SKM-1 treated with dmso at 0.1 percent for 144 hours (cell line): ENCODE measurements at regions not wholly inside any gene's neighbourhood (a gene's known extent, or its start where the extent isn't known, plus 50 kb on each side); places are given as distances from the start of the nearest gene placed in this dataset.

ENCODE experiments used
- DNase-seq: peaks from one replicate; lab custom pipeline; 2025; ENCODE audit not compliant: unreplicated experiment; lab: John Stamatoyannopoulos, UW

DNA sequence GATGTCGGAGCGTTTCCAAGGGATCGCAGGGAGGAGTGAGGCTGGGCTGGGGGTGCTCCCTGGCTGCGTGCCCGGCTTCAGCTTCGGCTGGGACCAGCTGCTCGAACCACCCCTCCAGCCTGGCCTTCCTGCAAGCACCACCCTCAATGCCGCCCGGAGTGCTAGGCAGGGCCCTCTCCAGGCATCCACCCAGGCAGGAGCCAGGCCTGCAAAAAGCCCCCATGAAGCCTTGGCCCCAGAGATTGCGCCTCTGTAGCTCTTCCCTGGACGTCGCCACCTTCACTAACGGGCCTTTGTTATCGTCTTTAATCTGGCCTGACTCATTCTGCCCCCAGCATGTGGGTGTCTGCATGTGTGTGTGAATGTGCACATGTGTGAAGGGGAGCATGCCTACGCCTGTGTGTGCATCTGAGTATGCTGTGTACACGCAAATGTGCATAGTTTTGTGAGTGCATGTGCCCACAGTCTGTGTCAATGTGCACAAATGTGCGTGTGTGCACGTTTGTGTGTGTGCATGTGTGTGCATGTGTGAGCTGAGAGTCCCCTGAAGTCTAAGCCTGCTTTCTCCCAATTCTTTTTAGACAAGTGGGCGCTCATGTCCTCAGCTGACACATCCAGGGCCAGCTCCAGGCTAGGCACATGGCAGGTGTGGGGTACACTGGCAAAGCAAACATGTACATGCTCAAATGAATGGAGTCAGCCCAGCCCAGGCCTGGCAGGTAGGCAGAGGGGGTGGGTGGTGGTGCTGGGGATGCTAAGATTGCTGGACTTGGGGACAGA lies 195.4 kb upstream of the C14orf180 start:
- DNase-seq: no peak

DNA sequence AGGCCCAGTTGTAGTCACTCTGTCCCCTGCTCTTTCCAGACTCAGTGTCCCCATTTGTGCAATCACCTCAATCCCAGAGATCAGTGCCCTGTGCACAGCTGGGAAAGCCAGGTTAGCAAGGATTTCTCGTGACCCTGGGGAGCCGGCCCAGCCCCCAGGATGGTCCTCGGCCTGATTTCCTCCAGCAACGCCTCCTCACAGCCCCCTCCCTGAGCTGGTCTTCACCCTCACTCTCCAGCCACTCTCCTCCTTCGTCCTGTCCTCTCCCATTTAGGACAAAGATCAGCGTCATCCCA lies 194.8 kb upstream of the C14orf180 start:
- no peak for DNase-seq

DNA sequence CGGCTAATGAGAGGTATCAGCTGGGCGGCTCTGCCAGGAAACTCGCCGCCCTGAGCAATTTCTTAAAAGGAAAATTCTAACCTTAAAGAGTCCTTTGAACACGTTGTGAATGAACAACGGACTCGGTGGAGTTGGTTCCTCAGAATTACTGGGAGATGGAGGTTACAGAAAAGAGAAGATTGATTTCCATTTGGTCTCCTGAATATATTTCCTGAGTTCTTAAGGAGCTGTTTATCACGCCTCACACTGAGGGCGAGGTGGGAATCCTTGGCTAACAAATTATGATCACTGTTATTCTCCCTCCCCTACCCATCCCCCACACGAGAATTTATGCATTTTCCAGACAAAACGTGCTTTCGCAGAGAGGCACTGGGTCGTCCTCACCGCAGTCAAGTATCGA lies 194.5 kb upstream of the C14orf180 start:
- no peak for DNase-seq

DNA sequence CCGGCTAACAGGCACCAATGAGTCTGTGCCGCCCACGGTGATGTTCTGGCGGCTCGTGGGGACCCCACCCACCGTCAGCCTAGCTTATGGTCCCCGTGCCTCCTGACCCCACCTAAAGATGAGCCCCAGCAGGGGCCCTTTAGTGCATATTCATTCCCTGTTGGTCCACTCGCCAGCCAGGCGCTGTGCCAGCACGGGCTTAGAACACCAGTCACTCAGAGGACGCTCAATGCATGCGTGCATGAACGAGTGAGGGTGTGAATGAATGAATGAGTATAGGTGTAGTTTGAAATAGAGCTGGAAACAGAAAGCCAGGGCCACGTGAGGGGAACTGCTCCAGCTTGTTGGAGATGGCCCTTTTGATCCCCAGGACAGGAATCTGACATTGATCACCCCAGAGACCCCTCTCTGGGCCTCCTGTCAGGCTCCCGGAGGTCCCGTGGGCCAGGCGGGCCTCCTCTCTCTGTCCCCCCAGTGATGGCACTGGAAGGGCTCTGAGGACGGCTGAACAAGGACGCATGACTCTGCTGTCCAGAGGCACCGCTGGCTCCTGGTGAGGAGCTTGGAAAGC lies 193.9 kb upstream of the C14orf180 start:
- no peak for DNase-seq

DNA sequence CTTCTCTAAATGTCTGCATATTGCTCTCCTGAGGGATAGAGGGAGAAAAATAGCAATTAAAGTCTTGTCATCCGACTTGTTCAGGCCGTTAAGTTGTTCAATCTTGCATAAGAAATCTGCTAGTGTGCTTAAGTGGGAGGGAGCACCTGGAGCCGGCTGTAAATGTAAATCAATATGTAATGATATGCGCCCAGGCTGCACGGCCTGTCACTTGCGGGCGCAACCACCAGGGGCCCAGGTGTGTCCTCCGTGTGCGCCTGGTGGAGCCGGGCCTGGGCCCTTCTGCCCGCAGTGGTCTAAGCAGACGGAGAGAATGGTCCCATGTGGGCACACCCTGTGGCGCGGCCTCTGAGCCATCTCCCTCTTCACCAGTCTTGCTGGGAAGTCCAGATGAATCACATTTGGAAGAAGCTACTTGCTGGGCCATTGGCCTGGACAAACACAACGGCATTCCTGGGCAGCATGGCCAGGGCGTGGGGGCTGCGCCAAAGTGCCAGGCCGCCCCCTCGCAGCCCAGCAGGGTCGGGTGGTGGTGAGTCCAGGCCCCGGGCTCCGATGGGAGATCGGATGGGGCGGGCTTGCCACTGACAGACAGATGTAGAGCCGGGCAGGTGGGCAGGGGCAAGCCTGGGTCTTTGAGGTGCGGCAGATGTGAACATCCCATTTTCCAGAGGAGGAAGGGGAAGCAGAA lies 193.3 kb upstream of the C14orf180 start:
- no peak for DNase-seq

DNA sequence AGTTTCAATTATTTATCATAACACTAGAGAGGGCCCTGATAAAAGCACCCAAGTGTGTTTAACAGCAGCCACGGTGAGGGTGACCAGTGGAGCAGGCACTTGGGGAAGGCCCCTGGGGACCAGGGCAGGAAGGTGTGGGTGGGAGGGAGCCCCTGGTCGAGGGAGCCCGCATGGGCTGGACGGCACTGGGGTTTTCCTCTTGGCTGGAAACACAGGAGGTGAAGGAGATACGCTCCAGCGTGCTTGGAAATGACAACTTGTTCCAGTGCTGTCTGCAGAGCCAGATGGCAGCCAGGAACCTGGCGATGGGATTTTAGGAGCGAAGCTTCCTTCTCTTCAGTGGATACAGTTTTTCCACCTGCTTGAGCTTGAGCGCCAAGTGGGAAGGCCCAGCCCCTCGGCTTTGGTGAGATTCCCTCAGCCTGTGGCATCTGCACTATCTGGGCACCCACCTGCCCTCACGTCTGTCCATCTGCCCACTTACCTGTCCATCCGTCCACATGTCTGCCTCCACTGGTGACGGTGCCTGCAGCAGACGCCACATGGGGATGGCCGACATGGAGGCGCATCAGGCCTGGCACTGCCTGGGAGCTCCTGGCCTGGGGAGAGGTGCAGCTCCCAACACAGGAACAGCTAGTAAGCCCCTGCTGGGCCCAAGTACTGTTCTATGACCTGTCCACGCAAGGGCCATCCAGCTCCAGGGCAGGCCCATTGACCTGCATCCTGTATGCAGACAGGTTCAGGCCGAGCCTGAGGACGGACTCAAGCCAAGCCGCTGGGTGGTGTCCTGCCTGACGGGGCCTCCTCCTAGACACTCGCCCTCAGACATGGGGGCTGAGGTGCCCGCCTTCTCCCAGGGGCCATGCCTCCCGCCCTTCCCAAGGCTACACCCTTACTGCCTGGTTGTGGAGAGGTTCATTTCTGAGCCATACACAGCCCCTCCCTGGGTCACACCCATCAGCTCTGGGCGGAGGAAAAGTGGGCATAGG lies 192.2 kb upstream of the C14orf180 start:
- DNase-seq: no peak

DNA sequence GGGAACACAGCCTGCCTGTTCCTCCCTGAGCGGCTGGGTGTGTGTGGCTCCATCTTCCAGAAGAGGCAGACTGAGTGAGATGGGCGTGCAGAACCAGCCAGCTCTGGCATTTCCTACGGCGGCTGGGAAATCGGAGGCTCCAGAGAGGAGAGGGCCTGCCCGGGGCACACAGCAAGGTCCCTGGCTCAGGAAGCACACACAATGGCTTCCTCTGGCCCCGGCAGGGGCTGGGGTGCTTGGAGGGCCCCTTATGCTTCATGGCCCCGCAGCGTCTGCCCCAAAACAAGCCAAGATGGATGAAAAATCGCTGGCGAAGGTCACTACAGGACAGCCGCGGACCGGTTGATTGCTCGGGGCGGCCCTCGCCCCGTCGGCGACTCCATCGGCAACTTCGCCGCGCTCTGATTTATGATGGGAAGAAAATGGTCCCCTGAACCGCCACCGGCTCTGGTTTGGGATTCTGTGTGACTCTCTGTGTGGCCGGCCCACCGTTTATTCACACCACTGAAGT lies 191.5 kb upstream of the C14orf180 start:
- DNase-seq: no peak

DNA sequence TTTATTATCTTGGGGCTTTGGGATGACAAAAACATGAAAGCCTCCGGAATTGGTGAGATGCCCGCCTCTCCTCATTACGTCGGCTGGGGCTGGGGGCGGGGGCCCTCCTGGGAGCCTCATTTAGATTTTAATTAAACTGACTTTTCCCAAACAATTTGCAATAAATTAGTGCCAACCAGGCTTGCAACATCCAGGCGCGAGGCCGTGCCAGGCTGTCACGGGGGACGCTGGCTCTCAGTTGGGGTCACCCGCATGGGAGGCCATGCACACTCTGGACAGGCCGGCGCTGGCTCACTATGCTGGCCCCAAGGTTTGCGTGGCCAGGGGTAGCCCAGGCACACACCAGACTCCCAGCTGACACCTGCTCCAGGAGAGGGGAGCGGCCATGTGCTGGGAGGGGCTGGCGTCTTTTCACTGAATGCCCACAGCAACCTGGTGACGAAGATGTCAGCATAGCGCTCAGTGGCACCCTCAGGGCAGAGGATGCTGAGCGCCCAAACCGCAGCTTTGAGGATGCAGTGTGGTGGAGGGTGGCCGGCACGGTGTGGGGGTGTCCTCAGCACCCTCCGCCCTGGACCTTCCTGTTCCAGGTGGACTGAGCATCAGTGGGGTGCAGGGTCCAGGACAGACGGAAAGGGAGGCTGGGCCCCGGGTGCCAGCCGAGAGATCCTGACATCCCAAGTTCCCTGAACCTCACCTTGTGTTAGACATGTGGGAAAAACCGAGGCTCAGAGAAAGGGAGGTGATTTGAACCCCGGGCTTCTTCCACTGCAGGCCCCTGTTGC lies 190.8 kb upstream of the C14orf180 start:
- no peak for DNase-seq

DNA sequence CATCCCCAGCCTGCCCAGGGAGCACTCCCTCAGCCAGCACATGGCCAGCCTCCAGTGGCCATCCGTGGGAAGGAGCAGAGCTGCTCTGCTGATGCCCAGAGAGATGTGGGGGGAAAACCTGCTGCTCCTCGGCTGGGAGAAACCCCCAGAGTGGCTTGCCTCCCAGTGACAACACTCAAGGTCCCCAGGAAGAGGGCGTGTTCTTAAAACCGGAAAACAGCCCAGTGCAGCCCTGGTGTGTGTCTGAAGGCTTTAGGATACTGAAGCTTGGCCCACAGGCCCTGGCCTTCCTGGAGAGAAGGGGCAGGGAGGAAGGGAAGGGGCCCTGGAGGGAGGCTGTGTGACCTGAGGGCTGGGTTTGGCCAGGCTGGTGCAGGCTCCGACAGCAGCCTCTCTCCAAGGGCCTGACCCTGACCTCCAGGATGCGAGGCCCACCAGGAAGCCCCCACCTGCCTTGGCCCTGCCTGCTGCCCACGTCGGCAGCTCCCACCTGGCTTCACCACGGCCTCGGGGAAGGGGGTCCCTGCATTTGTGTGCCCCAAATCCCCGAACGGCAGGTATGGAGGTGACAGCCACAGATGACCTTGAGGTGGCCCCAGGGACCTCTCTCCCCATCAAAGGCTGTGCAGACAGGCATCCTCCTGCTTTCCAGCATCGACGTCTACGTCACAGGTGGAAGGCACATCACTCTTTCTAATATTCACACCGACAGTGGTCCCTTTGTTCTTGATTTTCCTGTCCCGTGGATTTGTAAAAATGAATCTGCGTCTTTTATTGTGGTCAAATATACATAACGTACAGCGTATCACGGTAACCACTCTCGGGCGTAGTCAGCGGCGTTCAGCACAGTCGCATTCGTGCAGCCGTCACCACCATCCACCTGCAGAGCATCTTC lies 190.0 kb upstream of the C14orf180 start:
- no peak for DNase-seq

DNA sequence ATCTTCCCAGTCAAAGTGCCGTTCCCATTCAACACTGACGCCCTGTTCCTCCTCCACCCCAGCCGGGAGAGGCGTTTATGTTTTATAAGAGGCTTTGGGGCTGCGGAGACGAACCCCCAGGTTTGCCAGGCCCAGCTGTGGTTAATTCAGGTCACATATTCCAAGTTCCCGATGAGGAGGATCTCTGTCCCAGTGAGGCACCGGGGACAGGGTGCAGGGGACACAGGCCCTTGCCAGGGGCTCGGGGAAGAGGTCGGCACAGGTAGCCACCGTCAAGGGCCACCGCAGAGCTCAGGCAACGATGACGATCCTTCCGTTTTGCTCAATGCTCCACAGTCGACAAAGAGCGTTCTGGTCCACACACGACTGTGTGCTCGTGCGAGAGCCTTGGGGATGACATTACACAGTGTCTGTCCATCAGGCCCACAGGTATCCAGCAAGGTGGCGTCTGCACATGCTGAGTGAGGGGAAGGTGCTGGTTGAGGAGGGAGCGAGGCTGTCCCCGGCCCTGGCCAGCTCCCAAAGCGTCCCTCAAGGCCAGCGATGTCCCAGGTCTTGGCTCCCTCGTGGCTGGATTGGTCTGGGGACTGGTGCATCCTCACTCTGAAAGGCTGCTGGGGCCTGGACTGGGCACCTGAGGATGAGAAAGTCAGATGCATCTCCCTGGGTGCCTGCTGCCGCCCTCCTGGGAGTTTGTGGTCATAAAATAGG lies 189.2 kb upstream of the C14orf180 start:
- no peak for DNase-seq

DNA sequence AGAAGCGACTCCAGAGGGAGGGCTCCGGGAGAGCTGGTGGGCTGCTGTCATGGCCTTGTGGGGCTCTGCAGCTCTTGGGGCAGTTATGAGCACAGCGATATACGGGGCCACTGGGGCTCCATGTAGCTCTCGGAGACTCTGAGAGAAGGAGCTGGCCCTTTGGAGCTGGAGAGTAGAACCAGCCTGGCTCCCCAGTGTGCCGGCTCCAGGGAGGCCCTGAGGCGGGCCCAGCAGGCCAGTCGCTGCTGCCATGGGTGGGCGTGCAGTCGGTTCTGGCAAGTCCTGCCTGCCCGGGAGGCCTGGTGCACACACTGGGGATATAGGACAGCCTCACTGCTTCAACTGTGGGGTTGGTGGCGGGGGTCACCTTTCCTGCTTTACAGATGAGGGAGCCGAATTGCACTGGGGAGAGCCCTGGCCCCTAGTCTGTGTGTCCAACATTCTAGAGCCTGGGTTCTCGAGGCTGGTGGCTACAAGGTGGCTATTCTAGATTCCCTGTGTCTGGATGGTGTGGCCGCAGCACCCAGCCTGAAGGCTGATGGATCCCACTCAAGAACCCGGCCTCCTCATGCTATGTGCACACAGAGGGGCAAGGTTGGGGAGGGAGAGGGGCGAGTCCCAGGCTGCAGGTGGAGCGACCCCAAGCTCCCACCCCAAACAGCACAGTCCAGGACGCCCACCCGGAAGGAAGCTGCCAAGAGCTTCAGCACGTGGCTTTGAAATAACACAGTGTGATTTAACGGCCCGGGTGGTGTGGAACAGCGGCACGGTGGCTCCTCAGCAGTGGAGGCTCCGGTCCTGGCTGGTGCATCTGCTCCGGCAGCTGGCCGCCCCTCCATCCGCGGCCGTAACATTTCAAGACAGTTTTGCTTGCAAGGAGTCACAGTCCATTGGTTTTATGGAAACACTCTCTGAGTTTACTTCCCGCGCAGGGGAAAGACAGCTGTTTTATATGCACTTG lies 188.3 kb upstream of the C14orf180 start:
- no peak for DNase-seq

DNA sequence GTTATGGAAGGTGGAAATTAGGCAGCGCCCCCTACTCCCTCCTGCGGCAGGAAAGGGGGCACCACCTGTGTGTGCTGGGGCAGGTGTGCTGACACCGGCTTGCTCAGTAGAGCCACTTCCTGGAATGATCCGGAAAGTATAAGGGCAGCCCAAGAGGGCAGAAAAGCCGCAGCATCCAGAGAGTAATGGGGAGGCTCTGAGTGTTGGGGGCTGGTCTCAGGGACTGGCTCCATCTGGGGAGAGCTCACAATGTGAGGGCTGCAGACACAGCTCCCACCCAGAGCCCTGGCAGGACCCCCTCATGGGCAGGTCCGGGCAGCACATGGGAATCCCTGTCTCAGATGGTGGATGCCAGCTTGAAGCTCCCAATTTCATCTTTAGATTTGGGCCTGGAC lies 187.6 kb upstream of the C14orf180 start:
- DNase-seq: no peak

DNA sequence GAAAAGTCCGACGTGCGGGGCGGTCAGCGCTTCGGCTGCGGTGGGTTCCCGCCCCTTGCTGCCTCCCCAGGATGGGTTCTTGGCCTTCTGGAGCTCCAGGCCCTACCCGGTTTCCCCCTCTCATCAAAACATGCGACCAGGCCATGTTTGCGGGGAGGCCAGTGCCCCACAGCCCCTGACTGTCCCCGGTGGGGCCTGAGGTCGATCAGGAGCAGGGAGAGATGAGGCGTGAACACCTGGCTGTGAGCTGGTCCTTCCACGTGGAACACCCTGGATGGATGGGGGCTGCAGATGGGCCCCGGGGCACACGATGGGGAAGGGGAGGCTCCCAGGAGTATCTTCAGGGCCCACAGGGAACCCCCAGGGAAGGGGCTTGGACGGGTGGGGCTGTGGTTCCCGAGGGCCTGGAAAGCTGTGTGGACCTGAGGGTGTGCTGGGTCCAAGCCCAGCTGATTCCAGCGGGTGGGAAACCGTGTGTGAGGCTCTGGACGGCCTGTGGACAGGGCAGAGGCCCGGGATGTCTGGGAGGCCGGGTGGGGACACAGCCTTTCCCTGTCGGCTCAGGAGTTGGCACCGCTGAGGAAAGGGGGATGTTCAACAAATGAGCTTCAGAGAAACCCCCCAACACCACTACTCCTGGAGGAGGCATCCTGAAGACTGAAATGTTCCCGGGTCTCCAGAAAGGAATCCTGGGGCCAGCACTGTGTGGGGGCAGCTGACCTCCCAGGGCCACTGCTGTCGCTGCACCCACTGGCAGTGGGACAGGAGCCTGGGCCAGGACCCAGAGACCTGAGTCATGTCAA lies 187.0 kb upstream of the C14orf180 start:
- no peak for DNase-seq

DNA sequence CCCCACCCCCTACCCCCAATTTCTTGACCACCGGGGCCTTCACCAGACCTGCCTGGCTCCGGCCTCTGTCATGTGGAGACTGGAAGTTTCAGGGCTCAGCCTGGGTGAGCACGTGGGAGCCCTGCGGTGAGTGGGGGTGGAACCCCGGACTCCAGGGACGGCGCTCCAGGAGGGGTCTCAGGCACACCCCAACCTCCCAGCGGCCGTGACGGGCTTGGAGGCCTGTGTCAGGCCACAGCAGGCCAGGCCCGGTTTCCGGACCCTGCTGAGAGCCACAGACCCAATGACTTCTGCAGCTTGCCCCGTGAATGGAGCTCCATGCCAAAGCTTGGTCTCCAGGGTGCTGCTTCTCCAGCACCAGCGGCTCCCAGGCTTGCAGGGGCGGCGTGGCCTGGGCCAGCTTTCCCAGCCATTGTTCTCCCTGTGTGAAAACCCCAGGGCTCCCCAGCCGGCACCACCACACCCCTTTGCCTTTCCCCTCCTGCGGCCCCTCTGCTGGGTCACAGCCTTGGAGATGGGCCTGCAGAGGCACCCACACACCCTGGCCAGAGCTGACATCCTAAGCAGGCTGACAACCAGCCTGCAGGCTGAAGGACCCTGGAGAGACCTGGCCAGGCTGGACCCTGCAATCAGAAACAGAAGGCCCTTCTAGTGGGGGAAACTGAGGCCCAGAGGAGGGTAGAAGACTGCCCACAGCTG lies 186.2 kb upstream of the C14orf180 start:
- DNase-seq: no peak

DNA sequence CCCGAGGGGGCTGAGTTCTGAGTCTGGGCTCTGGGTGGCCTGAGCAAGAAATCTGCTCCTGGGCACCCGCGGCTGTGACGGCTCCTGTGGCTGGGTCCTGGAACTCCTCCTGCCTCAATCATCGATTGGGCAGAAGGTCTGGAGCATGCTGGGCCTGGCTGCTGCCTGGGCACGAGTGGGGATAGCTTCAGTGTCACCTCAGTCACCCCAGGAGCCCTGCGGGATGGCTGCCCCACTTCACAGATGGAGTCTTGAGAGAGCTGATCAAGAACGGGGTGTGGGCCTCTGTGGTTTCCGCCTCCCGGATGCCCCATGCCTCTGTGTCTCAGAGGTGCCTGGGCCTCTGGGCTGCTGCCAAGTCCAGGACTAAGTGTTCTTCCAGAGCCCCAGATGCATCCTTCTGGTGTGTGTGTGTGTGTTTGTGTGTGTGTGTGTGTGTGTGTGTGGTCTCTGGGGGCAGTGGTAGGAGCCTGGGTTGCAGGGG lies 185.6 kb upstream of the C14orf180 start:
- DNase-seq: no peak

DNA sequence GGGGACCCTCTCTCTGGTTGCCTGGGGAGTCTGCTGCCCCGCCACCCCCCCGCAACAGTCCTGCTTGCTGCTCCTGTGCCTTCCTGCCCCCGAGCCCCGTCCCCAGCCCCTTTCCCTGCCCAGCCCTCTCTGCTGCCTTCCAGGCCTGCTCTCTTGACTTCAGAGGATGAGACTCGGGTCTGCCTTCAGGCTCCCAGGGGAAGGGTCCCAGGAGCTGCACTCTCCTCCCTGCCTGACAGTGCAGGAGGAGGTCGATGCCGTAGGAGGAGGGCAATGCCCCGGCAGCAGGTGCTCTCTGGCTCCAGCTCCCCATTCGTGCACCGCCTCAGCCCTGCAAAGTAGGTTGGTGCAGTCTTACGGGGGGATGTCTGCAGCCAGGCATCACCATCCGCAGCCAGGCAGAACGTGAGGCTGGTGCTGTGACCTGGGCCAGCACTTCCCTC lies 185.1 kb upstream of the C14orf180 start:
- DNase-seq: no peak
